Mucosa of rectum (tissue), 2 donors: ENCODE measurements at regions not wholly inside any gene's neighbourhood (a gene's known extent, or its start where the extent isn't known, plus 50 kb on each side); places are given as distances from the start of the nearest gene placed in this dataset.

Experiments
- H3K27ac ChIP-seq, 2 donors: one replicate each; pipeline ENCODE4 v1.7.0; 2013; ENCODE audit warnings: inconsistent platforms in 2 of 2, low read depth in 2 of 2, low read length in 2 of 2
- H3K27me3 ChIP-seq, 2 donors: one replicate each; pipeline ENCODE4 v1.7.0; 2013; ENCODE audit warnings: low read length in 2 of 2; ENCODE audit not compliant: control insufficient read depth in 2 of 2, insufficient read depth in 2 of 2
- H3K36me3 ChIP-seq, 2 donors: one replicate each; pipeline ENCODE4 v1.7.0; 2013; ENCODE audit warnings: low read length in 2 of 2; ENCODE audit not compliant: control insufficient read depth in 2 of 2, insufficient read depth in 2 of 2
- H3K4me1 ChIP-seq, 2 donors: one replicate each; pipeline ENCODE4 v1.7.0; 2013; ENCODE audit warnings: low read length in 2 of 2, mild to moderate bottlenecking in 1 of 2; ENCODE audit not compliant: control insufficient read depth in 2 of 2, insufficient read depth in 2 of 2
- H3K4me3 ChIP-seq, 2 donors: one replicate each; pipeline ENCODE4 v1.7.0; 2013; ENCODE audit warnings: low read length in 2 of 2
- H3K9ac ChIP-seq, 2 donors: one replicate each; pipeline ENCODE4 v1.7.0; 2013; ENCODE audit warnings: low read length in 2 of 2, low read depth in 1 of 2, mild to moderate bottlenecking in 1 of 2
- H3K9me3 ChIP-seq, 2 donors: one replicate each; pipeline ENCODE4 v1.7.0; 2013; ENCODE audit warnings: low read length in 2 of 2; ENCODE audit not compliant: control insufficient read depth in 2 of 2
- donor health status: healthy.
- donor health status: Normal muscosa, but diverticular disease.

GRCh38 chr13:53142306-53142705, 113.7 kb downstream of the OLFM4 start:
- no peak overlapping the region for H3K4me3 ChIP-seq
- H3K9ac ChIP-seq, result no peak overlapping the region
- H3K9me3 ChIP-seq, result no peaks in the 10 kb centered on the region
- H3K4me1 ChIP-seq, result no peaks in the 10 kb centered on the region
- no peaks in the 10 kb centered on the region for H3K36me3 ChIP-seq
- H3K27ac ChIP-seq, result no peak overlapping the region
- H3K27me3 ChIP-seq, result no peaks in the 10 kb centered on the region

GRCh38 chr13:53143757-53144339, 115.2 kb downstream of the OLFM4 start:
- Histone ChIP-seq H3K9ac (no peak overlapping the region), H3K4me1 (no peaks in the 10 kb centered on the region), H3K27me3 (no peaks in the 10 kb centered on the region), H3K4me3 (no peak overlapping the region), H3K9me3 (no peaks in the 10 kb centered on the region), H3K27ac (no peak overlapping the region), H3K36me3 (no peaks in the 10 kb centered on the region)

- H3K4me1 ChIP-seq, result no peaks in the 10 kb centered on the region
- H3K9me3 ChIP-seq, result no peaks in the 10 kb centered on the region
- no peaks in the 10 kb centered on the region for H3K27me3 ChIP-seq
- H3K4me3 ChIP-seq, result no peak overlapping the region
- H3K27ac ChIP-seq, result no peak overlapping the region
- no peaks in the 10 kb centered on the region for H3K36me3 ChIP-seq
- no peak overlapping the region for H3K9ac ChIP-seq
Measured at GRCh38 chr13:53144826-53145225, 116.2 kb downstream of the OLFM4 start.

- peaks cover 0 to 2% of the 10 kb centered on the region in 2 donors for H3K27me3 ChIP-seq
- no peak overlapping the region for H3K27ac ChIP-seq
- H3K9ac ChIP-seq, result no peak overlapping the region
- H3K4me3 ChIP-seq, result no peak overlapping the region
- no peaks in the 10 kb centered on the region for H3K4me1 ChIP-seq
- H3K9me3 ChIP-seq, result no peaks in the 10 kb centered on the region
- H3K36me3 ChIP-seq, result no peaks in the 10 kb centered on the region
Measured at GRCh38 chr13:53150568-53150967, 122.0 kb downstream of the OLFM4 start.

- no peak overlapping the region for H3K4me3 ChIP-seq
- no peak overlapping the region for H3K9ac ChIP-seq
- H3K4me1 ChIP-seq, result no peaks in the 10 kb centered on the region
- no peaks in the 10 kb centered on the region for H3K9me3 ChIP-seq
- H3K27me3 ChIP-seq, result peaks cover 0 to 2% of the 10 kb centered on the region in 2 donors
- H3K36me3 ChIP-seq, result no peaks in the 10 kb centered on the region
- no peak overlapping the region for H3K27ac ChIP-seq
Measured at GRCh38 chr13:53151336-53152056, 122.9 kb downstream of the OLFM4 start.

GRCh38 chr13:53152057-53152421, 123.4 kb downstream of the OLFM4 start:
- Histone ChIP-seq H3K9me3 (no peaks in the 10 kb centered on the region), H3K36me3 (no peaks in the 10 kb centered on the region), H3K27ac (no peak overlapping the region), H3K9ac (no peak overlapping the region), H3K4me1 (no peaks in the 10 kb centered on the region), H3K27me3 (peaks cover 0 to 2% of the 10 kb centered on the region in 2 donors), H3K4me3 (no peak overlapping the region)

GRCh38 chr13:53158201-53158600, 129.6 kb downstream of the OLFM4 start:
- H3K4me1 ChIP-seq, result no peaks in the 10 kb centered on the region
- no peak overlapping the region for H3K9ac ChIP-seq
- H3K9me3 ChIP-seq, result no peaks in the 10 kb centered on the region
- H3K27ac ChIP-seq, result no peak overlapping the region
- no peaks in the 10 kb centered on the region for H3K27me3 ChIP-seq
- no peaks in the 10 kb centered on the region for H3K36me3 ChIP-seq
- H3K4me3 ChIP-seq, result no peak overlapping the region

- no peak overlapping the region for H3K4me3 ChIP-seq
- no peak overlapping the region for H3K27ac ChIP-seq
- H3K9ac ChIP-seq, result no peak overlapping the region
- H3K9me3 ChIP-seq, result no peaks in the 10 kb centered on the region
- no peaks in the 10 kb centered on the region for H3K4me1 ChIP-seq
- H3K27me3 ChIP-seq, result no peaks in the 10 kb centered on the region
- no peaks in the 10 kb centered on the region for H3K36me3 ChIP-seq
Measured at GRCh38 chr13:53159431-53159830, 130.8 kb downstream of the OLFM4 start.

GRCh38 chr13:53160211-53160610, 131.6 kb downstream of the OLFM4 start:
- H3K9me3 ChIP-seq, result no peaks in the 10 kb centered on the region
- no peak overlapping the region for H3K9ac ChIP-seq
- no peak overlapping the region for H3K4me3 ChIP-seq
- H3K4me1 ChIP-seq, result no peaks in the 10 kb centered on the region
- H3K27me3 ChIP-seq, result no peaks in the 10 kb centered on the region
- H3K36me3 ChIP-seq, result no peaks in the 10 kb centered on the region
- H3K27ac ChIP-seq, result no peak overlapping the region

GRCh38 chr13:53161251-53161650, 132.6 kb downstream of the OLFM4 start:
- Histone ChIP-seq H3K27me3 (no peaks in the 10 kb centered on the region), H3K4me1 (no peaks in the 10 kb centered on the region), H3K9me3 (no peaks in the 10 kb centered on the region), H3K9ac (no peak overlapping the region), H3K4me3 (no peak overlapping the region), H3K36me3 (no peaks in the 10 kb centered on the region), H3K27ac (no peak overlapping the region)
